Transverse colon (tissue), 4 donors: ENCODE measurements at regions not wholly inside any gene's neighbourhood (a gene's known extent, or its start where the extent isn't known, plus 50 kb on each side); places are given as distances from the start of the nearest gene placed in this dataset.

Experiments
- POLR2A ChIP-seq: fragments of 450-650 bp; IDR thresholded peaks from one replicate; pipeline ENCODE4 v1.6.1; 2016; ENCODE audit warnings: antibody characterized with exemption, mild to moderate bottlenecking, moderate library complexity
- POLR2AphosphoS5 ChIP-seq, 3 donors: sonication (generic); formaldehyde crosslinking; IDR thresholded peaks; one replicate each; pipeline ENCODE4 v1.6.1; 2016; ENCODE audit warnings: antibody characterized with exemption in 3 of 3
- TF ChIP-seq, protein P1 (sequence below), 5 experiments: fragments of 200-600 bp in 3 of 5; fragments of 450-650 bp in 2 of 5; sonication (generic) in 3 of 5; IDR thresholded peaks; 1 replicate in 2 of 5; 2 replicates in 3 of 5; pipeline ENCODE4 v1.5.1; 2016 to 2017; ENCODE audit warnings: antibody characterized with exemption in 5 of 5, inconsistent platforms in 3 of 5, mild to moderate bottlenecking in 2 of 5, moderate library complexity in 1 of 5

DNA sequence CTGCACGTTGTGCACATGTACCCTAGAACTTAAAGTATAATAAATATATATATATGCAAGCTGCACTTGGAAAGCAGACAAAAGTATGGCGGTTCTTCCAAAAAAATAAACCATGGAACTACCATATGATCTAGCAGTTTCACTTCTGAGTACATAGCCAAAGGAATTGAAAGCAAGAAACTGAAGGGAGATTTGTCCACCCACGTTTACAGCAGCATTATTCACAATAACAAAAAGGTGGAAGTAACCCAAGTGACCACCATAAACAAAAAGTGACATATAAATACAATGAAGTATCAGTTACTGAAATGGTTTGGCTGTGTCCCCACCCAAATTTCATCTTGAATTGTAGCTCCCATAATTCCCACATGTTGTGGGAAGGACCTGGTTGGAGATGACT is 525.3 kb upstream of the CELF2 start:
- TF ChIP-seq, protein P1, sequence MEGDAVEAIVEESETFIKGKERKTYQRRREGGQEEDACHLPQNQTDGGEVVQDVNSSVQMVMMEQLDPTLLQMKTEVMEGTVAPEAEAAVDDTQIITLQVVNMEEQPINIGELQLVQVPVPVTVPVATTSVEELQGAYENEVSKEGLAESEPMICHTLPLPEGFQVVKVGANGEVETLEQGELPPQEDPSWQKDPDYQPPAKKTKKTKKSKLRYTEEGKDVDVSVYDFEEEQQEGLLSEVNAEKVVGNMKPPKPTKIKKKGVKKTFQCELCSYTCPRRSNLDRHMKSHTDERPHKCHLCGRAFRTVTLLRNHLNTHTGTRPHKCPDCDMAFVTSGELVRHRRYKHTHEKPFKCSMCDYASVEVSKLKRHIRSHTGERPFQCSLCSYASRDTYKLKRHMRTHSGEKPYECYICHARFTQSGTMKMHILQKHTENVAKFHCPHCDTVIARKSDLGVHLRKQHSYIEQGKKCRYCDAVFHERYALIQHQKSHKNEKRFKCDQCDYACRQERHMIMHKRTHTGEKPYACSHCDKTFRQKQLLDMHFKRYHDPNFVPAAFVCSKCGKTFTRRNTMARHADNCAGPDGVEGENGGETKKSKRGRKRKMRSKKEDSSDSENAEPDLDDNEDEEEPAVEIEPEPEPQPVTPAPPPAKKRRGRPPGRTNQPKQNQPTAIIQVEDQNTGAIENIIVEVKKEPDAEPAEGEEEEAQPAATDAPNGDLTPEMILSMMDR (IDR thresholded peaks at IDR 0.05) = no peak
- no peak for TF ChIP-seq POLR2A
- no peak for TF ChIP-seq POLR2AphosphoS5 (IDR thresholded peaks at IDR 0.05)
